H1 (cell line): ENCODE measurements at regions not wholly inside any gene's neighbourhood (a gene's known extent, or its start where the extent isn't known, plus 50 kb on each side); places are given as distances from the start of the nearest gene placed in this dataset.

Experiments
- CTCF ChIA-PET: fragments of 300-600 bp; sonication (Branson Sonifier 250); formaldehyde crosslinking; loops from one replicate; lab custom pipeline; 2021; ENCODE audit not compliant: partially characterized antibody; lab: Charles Lee
- POLR2A ChIA-PET: fragments of 300-600 bp; sonication (Branson Sonifier 250); formaldehyde crosslinking; loops from one replicate; lab custom pipeline; 2021; ENCODE audit warnings: inconsistent platforms; ENCODE audit not compliant: partially characterized antibody; lab: Charles Lee
- DNase-seq, 2 experiments: peaks; one replicate each; pipeline versions ENCODE4 v3.0.0 to v3.0.0-alpha.2; 2010 to 2022; ENCODE audit warnings: low spot score in 2 of 2, low read depth in 1 of 2, mixed read lengths in 1 of 2
- FAIRE-seq: peaks from 2 replicates; lab custom pipeline; 2011; peaks lifted over from hg19 to GRCh38; lab: Jason Lieb, UNC
- H2AFZ ChIP-seq: 2 replicates; pipeline ENCODE4 v1.8.1; 2012; ENCODE audit warnings: low read length, inconsistent platforms
- H2AK5ac ChIP-seq: 2 replicates; pipeline ENCODE4 v1.6.1; 2013; ENCODE audit warnings: low read depth, low read length
- H2BK120ac ChIP-seq: replicated peaks from 2 replicates; pipeline ENCODE3; 2013; ENCODE audit warnings: low read depth, low read length, inconsistent platforms
- H2BK12ac ChIP-seq: 2 replicates; pipeline ENCODE4 v1.6.1; 2013; ENCODE audit warnings: low read depth, low read length
- H2BK15ac ChIP-seq: 2 replicates; pipeline ENCODE4 v1.6.1; 2013; ENCODE audit warnings: low read length
- H2BK20ac ChIP-seq: 2 replicates; pipeline ENCODE4 v1.6.1; 2013; ENCODE audit warnings: low read length
- H2BK5ac ChIP-seq: 2 replicates; pipeline ENCODE4 v1.6.1; 2013; ENCODE audit warnings: low read depth, low read length
- H3K14ac ChIP-seq: 2 replicates; pipeline ENCODE4 v1.6.1; 2013; ENCODE audit warnings: inconsistent platforms; ENCODE audit not compliant: insufficient read length
- H3K18ac ChIP-seq: 2 replicates; pipeline ENCODE4 v1.6.1; 2013; ENCODE audit warnings: low read length; ENCODE audit errors: extremely low read depth
- H3K23ac ChIP-seq: 2 replicates; pipeline ENCODE4 v1.6.1; 2013; ENCODE audit warnings: inconsistent platforms; ENCODE audit not compliant: insufficient read length
- H3K23me2 ChIP-seq: 2 replicates; pipeline ENCODE4 v1.6.1; 2013; ENCODE audit warnings: low read depth, low read length
- H3K27ac ChIP-seq: 2 replicates; pipeline ENCODE4 v1.6.1; 2011; ENCODE audit warnings: low read depth, low read length, inconsistent platforms
- H3K27me3 ChIP-seq, 4 experiments: replicated peaks in 1 of 4; 1 replicate in 1 of 4; 2 replicates in 3 of 4; pipeline versions ENCODE4 v1.6.1 to v1.8.1; 2011 to 2013; ENCODE audit warnings: low read length in 3 of 4, mild to moderate bottlenecking in 3 of 4, inconsistent platforms in 2 of 4, mixed read lengths in 2 of 4, moderate library complexity in 1 of 4; ENCODE audit not compliant: control insufficient read depth in 3 of 4, insufficient read depth in 3 of 4; ENCODE audit errors: extremely low read depth in 1 of 4
- H3K36me3 ChIP-seq, 4 experiments: 2 replicates each; pipeline versions ENCODE4 v1.6.1 to v1.8.1; 2011 to 2013; ENCODE audit warnings: mild to moderate bottlenecking in 4 of 4, low read length in 3 of 4, moderate library complexity in 2 of 4, control low read depth in 1 of 4, inconsistent platforms in 1 of 4; ENCODE audit not compliant: insufficient read depth in 4 of 4, control insufficient read depth in 2 of 4
- H3K4ac ChIP-seq: replicated peaks from 2 replicates; pipeline ENCODE3; 2013; ENCODE audit warnings: low read length, low read depth, mixed read lengths, inconsistent platforms; ENCODE audit not compliant: insufficient read length
- H3K4me1 ChIP-seq, 4 experiments: replicated peaks in 1 of 4; 1 replicate in 1 of 4; 2 replicates in 3 of 4; pipeline versions ENCODE4 v1.6.1 to v1.8.1; 2011 to 2013; ENCODE audit warnings: low read length in 3 of 4, inconsistent platforms in 2 of 4, mixed read lengths in 1 of 4; ENCODE audit not compliant: insufficient read depth in 4 of 4, control insufficient read depth in 3 of 4
- H3K4me2 ChIP-seq, 2 experiments: 2 replicates each; pipeline versions ENCODE4 v1.6.1 to v1.8.1; 2011 to 2013; ENCODE audit warnings: low read depth in 2 of 2, low read length in 2 of 2, control low read depth in 1 of 2, inconsistent platforms in 1 of 2, mild to moderate bottlenecking in 1 of 2; ENCODE audit not compliant: insufficient read depth in 1 of 2
- H3K4me3 ChIP-seq, 4 experiments: fragments of 200-600, 300-600 bp in 1 of 4; sonication (generic), shearing (Covaris generic), sonication (Bioruptor Twin) in 1 of 4; 2 replicates each; pipeline versions ENCODE4 v1.5.1 to v1.8.1; 2011 to 2016; ENCODE audit warnings: low read length in 4 of 4, low read depth in 3 of 4, control low read depth in 2 of 4, inconsistent platforms in 2 of 4, mild to moderate bottlenecking in 2 of 4, mixed read lengths in 1 of 4, moderate library complexity in 1 of 4; ENCODE audit not compliant: insufficient read depth in 2 of 4; ENCODE audit errors: extremely low read depth in 1 of 4
- H3K56ac ChIP-seq: replicated peaks from 2 replicates; pipeline ENCODE3; 2013; ENCODE audit warnings: low read depth, mild to moderate bottlenecking, mixed read lengths, low read length, inconsistent platforms; ENCODE audit not compliant: insufficient read length
- H3K79me1 ChIP-seq: 2 replicates; pipeline ENCODE4 v1.6.1; 2013; ENCODE audit warnings: low read depth, low read length, control low read depth
- H3K79me2 ChIP-seq, 2 experiments: 2 replicates each; pipeline versions ENCODE4 v1.6.1 to v1.8.1; 2012 to 2013; ENCODE audit warnings: low read length in 2 of 2, mild to moderate bottlenecking in 2 of 2, inconsistent platforms in 1 of 2; ENCODE audit not compliant: insufficient read depth in 2 of 2, control insufficient read depth in 1 of 2
- H3K9ac ChIP-seq, 4 experiments: replicated peaks in 1 of 4; 1 replicate in 1 of 4; 2 replicates in 3 of 4; pipeline versions ENCODE4 v1.6.1 to v1.8.1; 2011 to 2013; ENCODE audit warnings: low read depth in 3 of 4, low read length in 3 of 4, control low read depth in 2 of 4, mild to moderate bottlenecking in 2 of 4, moderate library complexity in 2 of 4, inconsistent platforms in 1 of 4; ENCODE audit errors: extremely low read depth in 1 of 4
- H3K9me3 ChIP-seq, 2 experiments: 2 replicates each; pipeline versions ENCODE4 v1.6.1 to v1.8.1; 2012 to 2013; ENCODE audit warnings: mild to moderate bottlenecking in 2 of 2, moderate library complexity in 2 of 2, control low read depth in 1 of 2, inconsistent platforms in 1 of 2, low read depth in 1 of 2, low read length in 1 of 2, mixed read lengths in 1 of 2; ENCODE audit not compliant: insufficient read depth in 2 of 2
- H4K20me1 ChIP-seq, 2 experiments: replicated peaks in 1 of 2; 2 replicates each; pipeline versions ENCODE3 to v1.8.1; 2011 to 2013; ENCODE audit warnings: inconsistent platforms in 2 of 2, low read length in 2 of 2, mild to moderate bottlenecking in 1 of 2; ENCODE audit not compliant: insufficient read depth in 2 of 2, control insufficient read depth in 1 of 2
- H4K5ac ChIP-seq: 2 replicates; pipeline ENCODE4 v1.6.1; 2013; ENCODE audit warnings: low read length, low read depth, mixed read lengths, inconsistent platforms; ENCODE audit not compliant: insufficient read length
- H4K8ac ChIP-seq: 2 replicates; pipeline ENCODE4 v1.8.0; 2013; ENCODE audit warnings: mild to moderate bottlenecking, moderate library complexity, low read length, inconsistent platforms; ENCODE audit not compliant: insufficient read depth; ENCODE audit errors: extremely low read depth
- H4K91ac ChIP-seq: replicated peaks from 2 replicates; pipeline ENCODE3; 2013; ENCODE audit warnings: low read length, mixed read lengths, inconsistent platforms; ENCODE audit not compliant: insufficient read length
- ATF2 ChIP-seq: IDR thresholded peaks from 2 replicates; pipeline ENCODE4 v1.6.1; 2012; ENCODE audit warnings: low read length, inconsistent platforms
- BCL11A ChIP-seq, 2 experiments: IDR thresholded peaks; one replicate each; pipeline ENCODE4 v1.6.1; 2011; ENCODE audit warnings: low read depth in 2 of 2, low read length in 2 of 2, mild to moderate bottlenecking in 2 of 2
- BRCA1 ChIP-seq: IDR thresholded peaks from 2 replicates; pipeline ENCODE4 v1.6.1; 2012; ENCODE audit warnings: low read depth, low read length, improper control_type of control experiment
- CBX5 ChIP-seq: fragments of 300-800, 300-1000 bp; sonication (generic); IDR thresholded peaks from 2 replicates; pipeline ENCODE4 v1.7.1; 2016; ENCODE audit warnings: antibody characterized with exemption, low read length, low read depth
- CHD1 ChIP-seq: IDR thresholded peaks from 2 replicates; pipeline ENCODE4 v1.6.1; 2012; ENCODE audit warnings: low read depth, low read length, improper control_type of control experiment
- EZH2 ChIP-seq: fragments of 200-600 bp; sonication (generic); IDR thresholded peaks from 2 replicates; pipeline ENCODE4 v1.7.1; 2012; ENCODE audit warnings: low read depth, mild to moderate bottlenecking, moderate library complexity, low read length, inconsistent platforms; ENCODE audit not compliant: severe bottlenecking
- GTF2F1 ChIP-seq: IDR thresholded peaks from 2 replicates; pipeline ENCODE4 v1.6.1; 2012; ENCODE audit warnings: low read depth, low read length, improper control_type of control experiment, borderline replicate concordance
- HDAC2 ChIP-seq, 2 experiments: fragments of 300-600 bp in 1 of 2; sonication (generic) in 1 of 2; IDR thresholded peaks; 2 replicates each; pipeline ENCODE4 v1.6.1; 2011 to 2012; ENCODE audit warnings: low read depth in 2 of 2, low read length in 2 of 2, mild to moderate bottlenecking in 2 of 2, moderate library complexity in 2 of 2, borderline replicate concordance in 1 of 2, inconsistent platforms in 1 of 2
- SP4 ChIP-seq: IDR thresholded peaks from 2 replicates; pipeline ENCODE4 v1.6.1; 2012; ENCODE audit warnings: low read length, inconsistent platforms
- TAF1 ChIP-seq: IDR thresholded peaks from 2 replicates; pipeline ENCODE4 v1.6.1; 2011; ENCODE audit warnings: mild to moderate bottlenecking, low read depth, low read length
- YY1 ChIP-seq: IDR thresholded peaks from 2 replicates; pipeline ENCODE4 v1.6.1; 2011; ENCODE audit warnings: low read depth, mild to moderate bottlenecking, low read length
- ZNF274 ChIP-seq: IDR thresholded peaks from 2 replicates; pipeline ENCODE4 v1.7.0; 2012; ENCODE audit warnings: low read length, borderline replicate concordance; ENCODE audit errors: extremely low read depth
- WGBS, 2 experiments: shearing (Covaris generic) in 1 of 2; methylation state at CpG; one replicate each; pipeline versions ENCODE4 v1.1.6 to v1.1.7; 2013 to 2015; ENCODE audit warnings: low lambda C conversion rate in 2 of 2, mixed read lengths in 2 of 2, inconsistent platforms in 1 of 2, low coverage in 1 of 2, missing lambda C conversion rate in 1 of 2; ENCODE audit not compliant: insufficient replicate concordance in 2 of 2, insufficient coverage in 1 of 2, insufficient read length in 1 of 2; ENCODE audit errors: extremely low coverage in 1 of 2, missing lambda C conversion rate in 1 of 2; 5-methylcytosine and 5-hydroxymethylcytosine counted together

- DNase-seq = no peak
- Histone ChIP-seq H3K23me2 (no peaks in the 10 kb centered on the region), H4K5ac (no peak overlapping the region), H2AK5ac (no peak overlapping the region), H3K56ac (no peak overlapping the region), H2BK20ac (no peak overlapping the region), H2BK15ac (no peak overlapping the region), H3K79me2 (no peaks in the 10 kb centered on the region), H4K91ac (no peak overlapping the region), H3K4me3 (no peak overlapping the region), H3K9me3 (no peaks in the 10 kb centered on the region), H2BK120ac (no peak overlapping the region), H3K4ac (no peak overlapping the region), H3K36me3 (no peaks in the 10 kb centered on the region), H3K23ac (no peak overlapping the region), H2AFZ (no peak overlapping the region), H3K27me3 (no peaks in the 10 kb centered on the region), H3K27ac (no peak overlapping the region), H3K14ac (no peak overlapping the region), H2BK5ac (no peak overlapping the region), H3K4me1 (peaks cover 0 to 19% (median 11%) of the 10 kb centered on the region in 4 experiments; a peak in 3 of 7 replicates), H4K20me1 (peaks cover 0 to 1% of the 10 kb centered on the region in 2 experiments), H2BK12ac (no peak overlapping the region), H3K79me1 (peaks cover 9% of the 10 kb centered on the region; the same call in 1 of the 2 replicates), H4K8ac (peak overlapping the region; percentile 87; the same call in 1 of the 2 replicates), H3K18ac (no peak overlapping the region), H3K4me2 (no peak overlapping the region), H3K9ac (no peak overlapping the region)
- POLR2A ChIA-PET = no interaction called here
- CTCF ChIA-PET = interaction anchor here (1.0 to 1.3 kb wide), 3 partner anchors 11 to 137 kb away, joined by 3 to 5 read pairs (median 3); no protein-coding TSS in a partner anchor
- WGBS, 2 experiments = 92% methylated on average over 26 of the region's 26 CpGs; no CpG with 5 or more reads in 1 of the 2 experiments
- FAIRE-seq = no peak
- TF ChIP-seq EZH2 = no peak
- no peak for TF ChIP-seq TAF1
- no peak for TF ChIP-seq CBX5
- TF ChIP-seq BRCA1 = no peak
- no peak for TF ChIP-seq HDAC2 (IDR thresholded peaks at IDR 0.05; ENCODE audit: borderline replicate concordance in 1 of 2, low read depth in 2 of 2, low read length in 2 of 2)
- TF ChIP-seq BCL11A (IDR thresholded peaks at IDR 0.05; ENCODE audit: low read depth in 2 of 2, low read length in 2 of 2) = no peak
- no peak for TF ChIP-seq SP4
- no peak for TF ChIP-seq ZNF274
- no peak for TF ChIP-seq YY1
- no peak for TF ChIP-seq GTF2F1
- no peak for TF ChIP-seq ATF2
- no peak for TF ChIP-seq CHD1
Measured at GRCh38 chr15:81749716-81750375, 296.0 kb downstream of the MEX3B start.
